ENCODE measurements at regions not wholly inside any gene's neighbourhood (a gene's known extent, or its start where the extent isn't known, plus 50 kb on each side); places are given as distances from the start of the nearest gene placed in this dataset.

DNA sequence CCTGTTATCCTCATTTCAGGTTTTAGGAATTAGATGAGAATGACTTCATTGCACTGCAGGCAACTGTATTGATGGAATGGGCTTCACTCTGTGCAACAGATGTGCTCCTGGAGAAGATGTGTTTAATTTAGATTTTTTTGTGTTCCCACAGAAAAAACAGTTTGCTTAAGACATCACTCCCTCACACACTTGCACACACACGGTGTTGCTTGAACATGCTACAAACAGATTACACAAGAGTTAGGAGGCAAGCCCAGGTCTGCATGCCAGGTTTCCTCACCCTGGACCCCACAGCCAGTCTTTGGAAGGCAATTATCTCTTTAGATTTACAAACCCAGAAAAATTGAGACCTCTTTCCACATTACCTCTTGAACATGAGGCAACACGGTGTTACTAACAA is 93.7 kb upstream of the KLHL29 start:
- no peak overlapping the region for H3K27ac ChIP-seq (ENCODE audit: extremely low read length, insufficient read depth, low read length)
- no peaks in the 10 kb centered on the region for H3K9me3 ChIP-seq (ENCODE audit: low read length)
- CTCF ChIA-PET (ENCODE audit: low intra/inter-chr PET ratio, low total read pairs) = no interaction called here
- no peaks in the 10 kb centered on the region for H3K36me3 ChIP-seq (replicated peaks in 1 of 2; ENCODE audit: control insufficient read depth in 1 of 2, insufficient read depth in 2 of 2, low read length in 2 of 2)
- TF ChIP-seq, protein P1, sequence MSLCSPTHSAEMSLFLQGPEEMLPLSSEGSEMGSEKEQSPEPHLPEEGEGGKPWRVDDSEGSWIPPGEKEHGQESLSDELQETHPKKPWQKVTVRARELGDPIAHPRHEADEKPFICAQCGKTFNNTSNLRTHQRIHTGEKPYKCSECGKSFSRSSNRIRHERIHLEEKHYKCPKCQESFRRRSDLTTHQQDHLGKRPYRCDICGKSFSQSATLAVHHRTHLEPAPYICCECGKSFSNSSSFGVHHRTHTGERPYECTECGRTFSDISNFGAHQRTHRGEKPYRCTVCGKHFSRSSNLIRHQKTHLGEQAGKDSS (CRISPR knock-in tag; IDR thresholded peaks at IDR 0.05; ENCODE audit: borderline replicate concordance, low read depth) = no peak
- TF ChIP-seq ATAD3A (CRISPR knock-in tag; IDR thresholded peaks at IDR 0.05) (no peak), NR2F2 (IDR thresholded peaks at IDR 0.05; ENCODE audit: borderline replicate concordance, low read depth) (no peak), ZSCAN22 (CRISPR knock-in tag; IDR thresholded peaks at IDR 0.05) (no peak), SRY (CRISPR knock-in tag; IDR thresholded peaks at IDR 0.05) (no peak)
- TF ChIP-seq, protein P2, sequence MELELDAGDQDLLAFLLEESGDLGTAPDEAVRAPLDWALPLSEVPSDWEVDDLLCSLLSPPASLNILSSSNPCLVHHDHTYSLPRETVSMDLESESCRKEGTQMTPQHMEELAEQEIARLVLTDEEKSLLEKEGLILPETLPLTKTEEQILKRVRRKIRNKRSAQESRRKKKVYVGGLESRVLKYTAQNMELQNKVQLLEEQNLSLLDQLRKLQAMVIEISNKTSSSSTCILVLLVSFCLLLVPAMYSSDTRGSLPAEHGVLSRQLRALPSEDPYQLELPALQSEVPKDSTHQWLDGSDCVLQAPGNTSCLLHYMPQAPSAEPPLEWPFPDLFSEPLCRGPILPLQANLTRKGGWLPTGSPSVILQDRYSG (CRISPR knock-in tag; IDR thresholded peaks at IDR 0.05) = no peak
- TF ChIP-seq, protein P3, sequence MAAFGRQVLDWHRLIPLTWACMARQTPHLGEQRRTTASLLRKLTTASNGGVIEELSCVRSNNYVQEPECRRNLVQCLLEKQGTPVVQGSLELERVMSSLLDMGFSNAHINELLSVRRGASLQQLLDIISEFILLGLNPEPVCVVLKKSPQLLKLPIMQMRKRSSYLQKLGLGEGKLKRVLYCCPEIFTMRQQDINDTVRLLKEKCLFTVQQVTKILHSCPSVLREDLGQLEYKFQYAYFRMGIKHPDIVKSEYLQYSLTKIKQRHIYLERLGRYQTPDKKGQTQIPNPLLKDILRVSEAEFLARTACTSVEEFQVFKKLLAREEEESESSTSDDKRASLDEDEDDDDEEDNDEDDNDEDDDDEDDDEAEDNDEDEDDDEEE (CRISPR knock-in tag; IDR thresholded peaks at IDR 0.05) = no peak
- H3K79me2 ChIP-seq (ENCODE audit: insufficient read depth, low read length) = no peaks in the 10 kb centered on the region
- 1% methylated on average over 2 of the region's 2 CpGs for WGBS (ENCODE audit: low lambda C conversion rate)
- POLR2A ChIA-PET = no interaction called here
- no peaks in the 10 kb centered on the region for H3K4me1 ChIP-seq (ENCODE audit: insufficient read depth, low read length)
- no peak overlapping the region for H3K9ac ChIP-seq (ENCODE audit: insufficient read depth, low read depth, low read length)
- ATAC-seq = no peak
- H2AFZ ChIP-seq (ENCODE audit: low read length) = no peak overlapping the region
- intact Hi-C loops (cut with micrococcal nuclease; ENCODE audit: unreplicated experiment) (loop anchor here (5.0 kb wide), 1 partner anchor 94 kb away; no protein-coding TSS in a partner anchor), in situ Hi-C loops (cut with HindIII; ENCODE audit: extremely low pct_ligation_motif_present, low pct_unique_long_range_greater_than_20kb) (no loop called here)
- no peaks in the 10 kb centered on the region; a peak in 1 of 5 replicates for H3K27me3 ChIP-seq (ENCODE audit: control insufficient read depth in 1 of 2, insufficient read depth in 2 of 2, low read length in 2 of 2)
- FAIRE-seq = no peak
- DNase-seq (ENCODE audit: low spot score) = no peak
- no TSS peak for BruUV-seq (replicated peaks)
- H3K4me3 ChIP-seq (replicated peaks in 1 of 3; ENCODE audit: insufficient read depth in 1 of 3, low read depth in 2 of 3, low read length in 3 of 3) = no peak overlapping the region
- H4K20me1 ChIP-seq (ENCODE audit: insufficient read depth, low read length) = no peaks in the 10 kb centered on the region
- no peak overlapping the region for H3K4me2 ChIP-seq (ENCODE audit: low read depth, low read length)

Measured in HepG2 (cell line).